ENCODE measurements at regions not wholly inside any gene's neighbourhood (a gene's known extent, or its start where the extent isn't known, plus 50 kb on each side); places are given as distances from the start of the nearest gene placed in this dataset.

DNA sequence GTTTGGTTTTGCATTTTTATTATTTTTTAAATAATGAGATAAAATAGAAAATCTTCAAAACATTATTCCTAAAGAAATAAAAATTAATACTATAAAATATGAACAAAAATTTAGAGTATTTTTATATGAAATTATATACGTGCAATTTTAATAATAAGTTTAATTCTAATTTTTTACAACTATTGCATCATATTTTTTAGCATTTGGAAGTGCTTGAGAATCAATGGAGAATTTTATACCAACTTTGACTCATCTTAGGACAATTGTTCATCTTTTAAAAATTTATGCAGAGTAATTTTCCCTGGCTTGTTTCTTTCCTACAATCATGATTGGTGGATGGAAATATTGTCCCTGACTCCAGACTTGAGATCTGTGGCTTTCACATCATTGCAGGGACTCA, 362.5 kb downstream of the MRPL39 start:
- TF ChIP-seq, protein P1, sequence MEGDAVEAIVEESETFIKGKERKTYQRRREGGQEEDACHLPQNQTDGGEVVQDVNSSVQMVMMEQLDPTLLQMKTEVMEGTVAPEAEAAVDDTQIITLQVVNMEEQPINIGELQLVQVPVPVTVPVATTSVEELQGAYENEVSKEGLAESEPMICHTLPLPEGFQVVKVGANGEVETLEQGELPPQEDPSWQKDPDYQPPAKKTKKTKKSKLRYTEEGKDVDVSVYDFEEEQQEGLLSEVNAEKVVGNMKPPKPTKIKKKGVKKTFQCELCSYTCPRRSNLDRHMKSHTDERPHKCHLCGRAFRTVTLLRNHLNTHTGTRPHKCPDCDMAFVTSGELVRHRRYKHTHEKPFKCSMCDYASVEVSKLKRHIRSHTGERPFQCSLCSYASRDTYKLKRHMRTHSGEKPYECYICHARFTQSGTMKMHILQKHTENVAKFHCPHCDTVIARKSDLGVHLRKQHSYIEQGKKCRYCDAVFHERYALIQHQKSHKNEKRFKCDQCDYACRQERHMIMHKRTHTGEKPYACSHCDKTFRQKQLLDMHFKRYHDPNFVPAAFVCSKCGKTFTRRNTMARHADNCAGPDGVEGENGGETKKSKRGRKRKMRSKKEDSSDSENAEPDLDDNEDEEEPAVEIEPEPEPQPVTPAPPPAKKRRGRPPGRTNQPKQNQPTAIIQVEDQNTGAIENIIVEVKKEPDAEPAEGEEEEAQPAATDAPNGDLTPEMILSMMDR (IDR thresholded peaks at IDR 0.05) = no peak
- no peak for TF ChIP-seq POLR2AphosphoS5 (IDR thresholded peaks at IDR 0.05)
